CD4-positive, alpha-beta T cell treated with Interleukin-21 for 1 hour (primary cell): ENCODE measurements at regions not wholly inside any gene's neighbourhood (a gene's known extent, or its start where the extent isn't known, plus 50 kb on each side); places are given as distances from the start of the nearest gene placed in this dataset.
"Not testable (repeated sequence)": the region's sequence is repeated elsewhere in the genome, so short reads cannot be mapped to it uniquely, and the experiment has no call there.

Source experiments
- DNase-seq: peaks from one replicate; pipeline ENCODE4 v3.0.0-alpha.2; 2020

DNA sequence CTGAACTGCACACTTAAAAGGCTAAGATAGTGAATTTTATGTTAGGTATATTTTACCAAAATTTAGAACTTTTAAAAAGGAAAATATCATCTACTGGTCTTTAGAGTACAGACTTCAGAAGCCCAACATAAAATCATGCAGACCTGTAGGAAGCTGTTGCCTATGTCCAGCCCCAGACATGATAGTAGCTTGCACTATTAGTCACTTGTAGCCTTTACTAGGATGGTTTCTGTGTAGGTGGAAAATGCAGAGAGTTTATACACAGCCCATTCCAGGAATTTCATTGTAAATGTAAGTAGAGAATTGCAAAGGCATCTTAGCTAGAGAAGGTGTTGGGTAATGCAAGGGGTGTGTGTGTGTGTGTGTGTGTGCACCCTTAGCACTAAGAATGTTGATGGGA, 640.2 kb downstream of the RNF144A start:
- no peak for DNase-seq

DNA sequence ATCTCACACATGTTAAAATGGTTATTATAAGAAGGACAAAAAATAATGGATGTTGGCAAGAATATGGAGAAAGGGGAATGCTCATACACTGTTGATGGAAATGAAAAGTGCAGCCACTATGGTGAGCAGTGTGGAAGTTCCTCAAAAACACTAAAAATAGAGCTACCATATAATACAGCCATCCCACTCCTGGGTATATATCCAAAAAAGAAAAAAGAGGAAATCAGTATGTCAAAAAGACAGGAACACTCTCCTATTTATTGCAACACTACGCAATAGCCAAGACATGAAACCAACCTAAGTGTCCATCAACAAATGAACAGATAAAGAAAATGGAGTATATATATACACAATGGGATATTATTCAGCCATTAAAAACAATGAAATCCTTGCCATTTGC, 642.6 kb downstream of the RNF144A start:
- DNase-seq, result no peak

DNA sequence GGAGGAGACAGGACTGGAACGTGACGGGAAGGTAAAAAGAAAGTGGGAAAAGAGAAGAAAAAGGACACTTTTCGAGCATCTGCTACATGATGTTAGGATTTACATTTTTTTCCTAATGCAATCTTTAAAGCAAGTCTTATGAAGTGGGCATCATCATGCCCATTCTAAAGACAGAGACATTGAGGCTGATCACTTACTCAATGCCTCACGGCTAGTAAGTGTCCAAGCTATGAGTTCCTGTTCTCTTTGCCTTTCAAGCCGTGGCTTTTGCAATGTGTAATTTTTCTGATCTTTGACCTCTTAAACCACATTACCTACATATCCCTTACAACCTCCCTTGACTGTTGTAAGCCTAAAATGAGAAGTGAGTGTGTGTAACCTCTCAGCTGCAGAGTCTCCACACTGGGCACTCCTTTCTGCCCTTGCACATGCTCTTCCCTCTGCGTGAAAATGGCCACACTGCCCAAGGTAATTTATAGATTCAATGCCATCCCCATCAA, 649.2 kb downstream of the RNF144A start:
- no peak for DNase-seq

DNA sequence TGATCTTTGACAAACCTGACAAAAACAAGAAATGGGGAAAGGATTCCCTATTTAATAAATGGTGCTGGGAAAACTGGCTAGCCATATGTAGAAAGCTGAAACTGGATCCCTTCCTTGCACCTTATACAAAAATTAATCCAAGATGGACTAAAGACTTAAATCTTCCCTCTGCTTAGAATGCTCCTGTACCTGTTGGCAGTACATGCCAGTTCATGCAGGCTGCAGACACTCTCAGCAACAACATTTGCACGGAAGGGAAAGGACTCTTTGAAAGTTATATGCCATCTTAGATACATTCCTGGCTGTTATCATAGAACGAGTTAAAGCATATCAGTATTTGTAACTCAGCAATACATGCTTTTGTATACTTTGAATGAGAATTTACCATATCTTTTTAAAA, 649.9 kb downstream of the RNF144A start:
- DNase-seq, result not testable (repeated sequence)

DNA sequence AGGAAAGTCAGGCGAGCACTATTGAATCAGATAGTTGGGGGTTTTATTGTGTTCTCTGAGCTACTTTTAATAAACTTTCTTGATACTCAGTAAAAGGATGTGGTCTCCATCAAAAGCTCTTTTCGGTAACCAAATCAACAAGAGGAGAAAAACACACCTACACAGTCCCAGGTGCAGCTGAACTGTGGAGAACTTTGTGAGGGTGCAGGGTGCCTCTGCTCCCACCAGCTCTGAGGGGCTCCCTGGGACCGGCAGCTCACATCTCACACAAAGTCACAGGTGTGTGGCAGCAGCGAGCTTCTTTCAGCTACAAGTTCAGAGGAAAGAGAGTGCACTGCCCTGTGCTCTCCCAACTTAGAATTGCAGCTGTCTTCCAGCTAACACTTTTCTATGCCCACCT, 650.4 kb downstream of the RNF144A start:
- DNase-seq, result peak; percentile 50

DNA sequence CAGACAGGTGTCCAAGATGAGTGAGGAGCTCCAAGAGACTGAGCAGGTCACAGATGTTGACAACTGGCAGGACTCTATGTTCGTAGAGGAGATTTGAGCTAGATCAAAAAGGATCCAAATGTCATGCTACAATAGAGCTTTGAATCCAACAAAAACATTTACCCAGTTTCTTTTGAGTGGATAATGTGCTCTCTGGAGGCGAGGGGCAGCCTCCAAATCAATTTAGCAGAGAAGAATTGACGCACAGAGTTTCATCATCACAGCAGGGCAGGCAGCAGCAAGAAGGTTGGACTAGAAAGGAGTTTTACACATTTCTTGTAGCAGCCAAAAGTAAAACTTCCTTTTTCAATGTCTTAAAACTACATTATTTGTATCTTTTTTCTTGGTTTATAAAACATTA, 653.0 kb downstream of the RNF144A start:
- no peak for DNase-seq

DNA sequence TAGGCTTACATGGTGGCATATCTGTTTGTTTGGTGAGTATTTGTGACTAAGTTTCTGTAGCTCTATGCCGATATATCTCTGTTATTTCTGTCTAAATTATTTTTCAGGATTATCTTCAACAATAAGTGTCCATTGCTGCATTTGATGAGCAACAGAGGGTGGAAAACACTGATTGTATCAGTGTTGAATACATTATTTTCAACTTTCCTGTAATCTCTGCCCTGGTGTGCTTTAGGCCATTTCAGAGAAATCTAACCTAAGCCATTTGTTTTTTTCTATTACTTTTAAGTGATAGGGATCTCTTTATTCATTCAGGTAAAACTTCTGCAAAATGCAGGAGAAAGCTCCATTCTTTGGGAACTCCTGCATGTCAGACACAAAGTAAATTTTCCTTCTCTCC, 654.5 kb downstream of the RNF144A start:
- DNase-seq, result no peak

DNA sequence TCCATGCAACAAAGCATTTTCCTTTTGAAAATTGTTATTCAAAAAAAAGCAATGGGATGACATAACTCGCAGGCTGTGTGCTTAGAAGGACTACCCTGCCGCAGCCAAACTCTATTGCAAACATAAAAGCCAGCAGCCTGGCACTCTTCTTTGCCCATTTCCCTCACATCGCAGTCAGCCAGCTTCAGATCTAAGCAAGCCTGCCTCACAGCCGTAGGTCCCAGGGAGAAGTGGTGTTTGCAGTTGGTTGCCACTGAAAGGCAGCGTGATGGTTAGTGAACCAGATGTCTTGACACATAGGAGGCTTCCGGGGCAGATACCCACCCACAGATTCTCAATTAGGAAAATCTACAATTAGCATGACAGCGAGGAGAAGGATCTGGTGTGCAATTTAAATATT, 655.2 kb downstream of the RNF144A start:
- peak; percentile 11 for DNase-seq

DNA sequence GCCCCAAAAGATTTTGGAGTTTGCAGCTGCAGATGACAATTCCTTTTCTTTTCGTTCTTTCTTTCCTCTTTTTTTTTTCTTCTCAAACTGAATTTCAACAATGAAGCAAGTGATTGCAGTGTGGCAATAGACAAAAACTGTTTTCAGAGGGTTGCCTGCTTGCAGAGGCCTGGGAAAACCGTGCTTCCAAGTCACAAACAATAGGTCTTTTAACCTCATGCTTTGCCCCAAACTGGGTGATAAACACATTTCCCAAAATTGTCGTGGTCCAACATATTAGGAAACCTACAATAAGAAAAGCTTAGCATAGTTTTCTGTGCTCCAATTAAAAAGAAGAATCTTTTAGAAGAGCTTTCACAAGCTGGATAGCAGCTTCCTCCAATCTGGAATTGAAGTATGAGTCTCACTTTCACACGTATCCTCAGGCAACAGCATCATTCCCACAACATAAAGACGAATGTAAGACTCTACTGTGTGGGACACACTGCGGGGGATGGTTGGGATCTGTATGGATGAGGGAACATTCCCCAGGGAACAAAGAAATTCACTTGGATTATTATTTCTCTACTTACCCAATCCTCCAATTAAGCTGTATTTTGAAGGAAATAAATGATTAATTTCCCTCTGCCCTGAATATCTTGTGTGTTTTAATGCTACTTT, 656.1 kb downstream of the RNF144A start:
- DNase-seq, result no peak

DNA sequence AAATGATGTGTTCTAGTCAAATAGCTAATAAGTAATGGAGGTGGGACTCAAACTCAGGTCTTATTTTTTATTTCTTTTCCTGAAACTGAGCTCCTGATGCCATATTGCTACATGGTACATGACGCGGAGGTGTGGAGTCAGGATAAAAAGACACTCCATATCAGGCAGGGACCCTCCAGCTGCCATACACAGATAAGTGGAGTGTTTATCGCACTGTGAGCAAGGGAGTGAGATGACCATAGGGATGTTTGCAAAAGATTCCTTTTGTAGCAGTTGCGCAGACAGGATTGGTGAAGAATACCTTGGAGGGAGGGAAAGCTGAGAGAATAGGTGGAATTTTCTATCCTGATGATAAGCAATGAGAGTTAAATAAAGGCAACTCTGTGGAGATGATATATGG, 657.2 kb downstream of the RNF144A start:
- no peak for DNase-seq

DNA sequence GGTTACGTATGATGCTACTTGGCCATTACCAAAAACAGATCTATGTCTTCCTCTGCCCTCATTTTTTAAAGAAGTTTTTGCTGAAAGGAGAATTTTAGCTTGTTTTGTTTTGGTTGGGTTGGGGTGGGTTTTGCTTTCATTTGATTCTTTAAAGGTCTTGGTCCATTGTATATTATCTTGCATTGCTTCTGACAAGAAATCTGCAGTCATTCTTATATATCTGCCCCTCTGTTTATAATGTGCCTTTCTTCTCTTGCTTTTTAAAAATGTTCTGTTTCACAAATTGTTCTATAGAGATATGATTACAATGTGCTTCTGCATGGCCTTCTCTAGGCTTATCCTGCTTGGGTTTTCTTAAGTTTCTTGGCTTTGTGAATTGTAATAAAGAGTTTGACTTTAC, 660.6 kb downstream of the RNF144A start:
- DNase-seq, result no peak

DNA sequence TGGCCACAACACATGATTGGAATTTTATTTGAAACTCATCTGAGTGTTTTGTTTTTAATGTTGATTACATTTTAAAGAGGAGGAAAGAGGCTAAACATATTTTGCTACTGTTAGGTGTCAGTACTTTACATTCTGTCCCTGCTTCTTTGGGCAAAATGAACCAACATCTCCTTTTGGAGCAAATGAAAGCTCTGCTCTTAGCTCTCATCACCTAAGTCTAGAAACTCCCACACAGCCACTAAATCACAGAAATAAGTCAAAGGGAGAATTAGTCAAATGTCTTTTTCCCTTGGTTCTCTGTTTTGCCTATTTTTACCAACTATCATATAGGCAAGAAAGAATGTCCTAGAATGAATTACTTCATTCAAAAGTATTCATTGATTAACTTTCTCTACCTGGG, 666.8 kb downstream of the RNF144A start:
- no peak for DNase-seq

DNA sequence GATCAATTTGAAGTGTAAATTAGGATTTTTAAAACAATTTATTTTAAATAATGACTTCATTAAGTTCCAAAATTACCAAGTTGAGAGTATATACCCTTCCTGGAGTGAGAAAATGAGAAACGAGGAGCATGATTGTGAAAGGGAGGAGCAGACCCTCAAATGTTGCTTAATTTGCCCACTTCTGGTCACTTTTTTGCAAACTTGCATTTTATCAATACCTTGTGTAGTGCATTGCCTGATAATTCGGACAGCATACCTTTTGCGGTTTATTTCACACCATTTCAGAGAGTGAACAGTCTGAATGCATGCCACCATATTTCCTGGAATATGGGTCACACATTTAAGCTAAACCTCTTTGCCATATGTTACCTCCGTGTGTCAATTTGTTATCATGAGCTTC, 669.7 kb downstream of the RNF144A start:
- no peak for DNase-seq

DNA sequence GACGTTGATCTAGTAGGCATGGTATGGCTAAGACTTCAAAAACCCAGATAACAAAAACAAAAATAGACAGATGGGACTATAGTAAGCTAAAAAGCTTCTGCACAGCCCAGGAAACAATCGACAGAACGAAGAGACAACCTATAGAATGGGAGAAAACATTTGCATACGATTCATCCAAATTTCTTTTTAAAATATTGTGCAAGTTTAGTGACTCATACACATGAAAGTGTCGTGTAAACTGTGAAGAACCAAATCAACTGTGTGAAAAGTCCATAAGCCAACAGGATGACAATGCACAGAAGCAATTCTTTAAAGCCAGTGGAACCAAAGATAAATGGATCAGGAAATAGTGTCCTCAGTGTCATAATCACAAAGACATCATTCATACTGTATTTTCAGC, 671.1 kb downstream of the RNF144A start:
- DNase-seq, result no peak

DNA sequence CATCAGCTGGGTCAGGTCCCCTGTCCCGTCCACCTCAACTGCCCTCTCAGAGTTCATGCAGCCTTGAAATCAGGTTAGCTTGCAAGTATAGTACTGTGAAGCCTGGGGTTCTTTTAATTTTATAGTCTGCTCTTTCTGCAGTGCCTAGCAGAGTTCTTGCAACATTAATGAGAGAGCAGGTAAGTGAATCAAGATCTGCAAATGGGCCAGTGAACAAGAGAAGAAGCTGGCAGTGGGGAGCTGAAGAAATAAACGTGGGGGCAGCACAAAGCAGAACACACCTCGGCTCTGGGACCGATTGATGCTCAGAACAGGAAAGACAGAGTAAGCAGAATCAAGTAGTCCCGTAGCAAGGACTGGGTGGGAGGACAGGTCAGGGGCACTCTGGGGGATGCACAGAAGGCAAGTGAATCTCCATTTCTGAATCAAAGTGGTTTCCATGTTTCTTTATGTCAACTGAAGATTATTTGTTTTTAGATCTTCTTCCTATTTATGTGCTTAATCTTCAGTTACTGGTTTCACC, 675.5 kb downstream of the RNF144A start:
- no peak for DNase-seq

DNA sequence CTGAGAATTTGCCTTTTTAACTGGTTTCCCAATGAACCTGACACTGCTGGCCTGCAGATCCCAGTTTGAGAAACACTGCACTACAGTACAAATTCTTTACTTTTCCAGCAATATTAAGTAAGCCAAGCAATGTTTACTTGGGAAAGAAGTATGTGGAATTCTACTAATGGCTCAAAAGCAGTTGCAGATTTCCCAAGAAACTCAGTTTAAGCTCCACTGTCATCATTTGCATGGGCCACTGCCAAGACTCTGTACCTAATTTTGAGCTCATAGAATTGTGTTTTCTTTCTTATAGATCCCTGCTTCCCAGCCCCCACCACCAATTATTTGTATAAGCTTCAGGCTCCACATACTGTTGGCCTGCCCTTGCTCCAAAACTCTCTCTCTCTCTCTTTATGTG, 676.1 kb downstream of the RNF144A start:
- no peak for DNase-seq

DNA sequence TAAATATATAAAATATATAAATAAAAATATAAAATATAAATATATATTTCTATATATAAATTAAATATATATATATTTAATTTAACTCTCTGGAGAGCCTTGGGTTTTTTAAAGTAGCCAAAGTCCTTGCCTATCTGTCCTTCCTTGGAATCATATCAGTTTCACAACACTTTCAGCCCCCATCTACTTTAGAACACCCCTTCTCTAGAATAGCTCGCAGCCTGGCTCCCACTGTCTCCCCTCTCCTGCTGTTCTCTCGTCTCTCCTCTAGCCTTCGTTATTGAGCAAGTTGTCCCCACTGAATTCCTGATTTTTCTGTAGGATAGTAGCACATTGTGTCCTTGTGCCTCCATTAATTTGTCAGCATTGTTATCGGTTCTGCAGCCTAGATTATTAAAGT, 677.0 kb downstream of the RNF144A start:
- no peak for DNase-seq

DNA sequence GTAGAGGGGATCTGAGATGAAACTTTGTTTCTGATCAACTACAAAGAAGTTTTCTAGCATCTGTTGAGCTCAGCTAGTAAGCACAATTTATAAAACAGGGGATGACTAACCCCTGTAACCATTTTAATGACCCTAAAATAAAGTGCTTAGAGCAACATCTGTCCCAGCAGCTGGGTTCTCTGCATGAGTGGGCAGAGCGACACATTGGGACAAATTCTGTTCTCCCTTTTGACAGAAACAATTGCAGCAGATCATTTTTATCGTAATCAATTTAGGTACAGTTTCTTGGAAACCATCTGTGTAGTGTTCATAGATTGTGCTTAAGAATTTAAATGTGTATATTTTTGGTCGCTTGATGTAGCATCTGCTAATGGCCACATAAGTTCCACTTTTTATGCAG, 678.0 kb downstream of the RNF144A start:
- DNase-seq, result no peak

DNA sequence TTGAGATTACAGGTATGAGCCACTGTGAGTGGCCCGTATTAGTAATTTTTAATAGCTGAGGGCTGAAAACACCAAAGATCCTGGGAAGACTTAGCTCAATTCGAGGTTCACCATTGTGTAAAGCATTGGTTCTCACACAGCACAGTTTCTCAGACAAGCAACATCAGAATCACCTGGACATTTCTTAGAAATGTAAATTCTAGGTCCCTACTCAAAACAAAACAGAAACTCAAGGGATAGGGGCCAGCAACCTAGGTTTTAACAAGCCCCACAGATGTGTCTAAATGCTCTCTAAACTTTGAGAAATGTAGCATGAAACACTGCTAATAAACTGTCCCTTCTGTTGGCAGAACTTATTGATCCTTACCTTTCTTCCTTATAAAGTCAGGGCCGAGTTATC, 681.2 kb downstream of the RNF144A start:
- DNase-seq, result no peak

DNA sequence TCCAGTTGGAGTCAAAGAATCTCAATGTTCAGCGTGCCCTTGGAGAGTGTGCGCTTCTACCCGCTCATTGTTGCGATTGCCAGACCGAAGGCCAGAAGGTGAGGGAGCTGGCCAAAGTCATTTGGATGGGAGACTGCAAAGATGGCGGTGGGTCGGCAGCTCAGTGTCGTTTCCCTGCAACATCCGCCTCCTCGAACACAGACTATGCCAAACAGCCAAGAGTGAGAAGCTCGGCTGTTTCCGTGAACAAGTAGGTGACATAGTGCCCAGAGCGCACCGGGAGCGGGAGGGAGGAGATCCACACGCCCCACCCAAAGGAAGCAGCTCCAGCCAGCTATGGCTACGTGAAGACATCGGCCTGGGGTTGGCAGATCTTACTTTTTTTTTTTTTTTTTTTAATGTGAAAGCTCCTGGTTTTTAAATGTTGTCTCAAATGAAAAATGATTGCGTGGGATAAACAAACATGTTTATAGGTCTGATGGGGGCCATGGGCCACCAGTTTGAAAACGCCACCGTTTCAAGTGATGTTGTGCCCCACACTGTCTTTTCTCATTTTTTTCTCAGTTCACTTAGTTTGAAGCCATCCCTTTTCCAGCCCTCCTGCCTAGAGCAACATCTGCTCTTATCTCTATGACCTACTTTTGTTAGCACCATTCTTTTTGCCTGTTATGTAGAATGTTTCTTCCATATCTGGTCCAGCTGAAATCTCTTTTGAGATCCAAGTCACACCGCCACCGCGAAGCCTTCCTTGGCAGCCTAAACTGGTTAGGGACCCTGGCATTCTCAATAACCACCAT, 682.4 kb downstream of the RNF144A start:
- DNase-seq, result no peak

DNA sequence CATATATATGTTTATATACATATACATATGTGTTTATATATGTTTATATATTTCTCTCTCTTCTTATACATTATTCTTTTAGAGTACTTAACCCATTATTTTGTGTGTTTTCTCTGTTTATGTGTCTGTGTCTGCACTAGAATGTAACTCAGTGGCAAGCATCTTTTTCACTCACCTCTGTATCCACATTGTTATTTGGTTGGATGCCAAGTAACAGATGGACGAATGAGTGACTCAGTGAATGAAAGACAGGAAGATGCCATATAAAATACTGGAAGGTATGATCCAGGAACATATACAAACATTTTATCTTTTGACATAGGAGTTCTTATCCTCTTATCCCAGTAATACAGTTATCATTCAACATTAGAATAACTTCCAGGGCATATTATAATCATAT, 684.8 kb downstream of the RNF144A start:
- no peak for DNase-seq

DNA sequence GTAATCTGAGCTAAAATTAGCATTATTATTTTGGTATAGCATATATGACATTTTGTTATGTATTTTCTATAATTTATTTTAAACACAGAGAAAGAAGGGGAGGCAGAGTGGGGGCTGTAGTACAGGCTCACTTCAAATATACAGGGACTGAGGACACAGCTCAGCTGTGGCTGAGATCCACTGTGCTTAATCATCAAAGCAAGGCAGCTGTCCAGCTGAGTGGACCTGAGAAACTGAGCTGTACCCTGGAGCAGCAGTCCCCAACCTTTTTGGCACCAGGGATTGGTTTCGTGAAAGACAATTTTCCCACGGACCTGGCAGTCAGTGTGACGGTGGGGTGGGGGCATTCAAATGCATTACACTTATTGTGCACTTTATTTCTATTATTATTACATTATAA, 687.2 kb downstream of the RNF144A start:
- no peak for DNase-seq

DNA sequence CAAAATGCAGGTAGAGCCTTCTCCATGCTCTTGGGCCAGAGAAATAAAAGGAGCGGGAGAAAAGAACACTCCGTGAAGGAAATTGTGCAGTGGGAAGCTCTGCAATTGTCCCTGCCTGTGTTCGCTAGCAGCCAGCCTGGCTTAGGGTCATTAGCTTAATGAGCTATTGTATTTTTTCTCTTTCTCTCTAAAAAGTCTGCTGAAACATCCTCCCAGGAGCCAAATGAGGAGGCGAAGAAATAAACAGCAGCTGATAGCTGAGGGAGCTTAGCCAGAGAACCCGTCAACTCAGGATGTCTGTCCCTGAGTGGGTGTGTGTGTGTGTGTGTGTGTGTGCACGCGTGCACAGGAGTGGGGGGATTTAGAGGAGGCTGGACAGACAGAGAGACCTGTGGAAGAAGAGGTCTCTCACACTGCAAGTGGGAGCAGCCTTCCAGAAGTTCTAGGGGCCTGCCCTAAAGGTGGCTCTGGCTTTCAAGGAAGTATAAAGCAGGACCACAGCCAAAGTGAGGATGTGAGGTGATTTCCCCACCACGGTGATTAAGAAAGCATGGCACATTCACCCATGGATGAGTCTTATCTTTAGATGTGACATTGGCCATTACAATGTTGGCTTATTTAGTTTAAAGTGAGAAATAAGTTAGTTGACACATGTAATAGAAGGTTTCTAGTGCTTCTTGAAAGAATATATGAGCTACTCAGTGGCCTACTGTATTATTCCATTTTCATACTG, 690.4 kb downstream of the RNF144A start:
- no peak for DNase-seq

DNA sequence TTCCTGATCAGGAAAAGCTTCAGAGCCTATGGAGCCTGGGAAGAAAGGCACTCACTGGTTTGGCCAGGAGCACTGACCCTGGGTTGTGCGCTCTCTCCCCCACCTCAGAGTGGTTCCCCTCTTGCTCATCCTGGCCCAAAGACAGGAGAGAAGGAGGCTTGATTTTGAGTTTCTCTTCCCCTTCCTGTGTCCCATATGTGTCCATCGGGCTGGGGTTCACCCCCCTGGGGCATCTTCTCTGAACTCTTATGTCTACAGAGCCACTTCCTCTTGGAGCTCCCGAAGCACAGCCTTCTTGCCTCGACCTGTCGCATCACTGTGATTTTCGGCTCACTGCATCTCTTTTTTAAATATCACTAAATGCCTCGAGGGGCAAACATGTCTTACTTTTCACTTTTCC, 692.3 kb downstream of the RNF144A start:
- no peak for DNase-seq
